Left cardiac atrium (tissue), 4 donors: ENCODE measurements at regions not wholly inside any gene's neighbourhood (a gene's known extent, or its start where the extent isn't known, plus 50 kb on each side); places are given as distances from the start of the nearest gene placed in this dataset.

Source experiments
- ATAC-seq, 2 donors: fragments of 200-7000 bp; cut with Tn5 transposase; one replicate each; pipeline ENCODE4 v1.9.1; 2020; ENCODE audit warnings: mild to moderate bottlenecking in 2 of 2, moderate library complexity in 2 of 2
- DNase-seq: peaks from one replicate; pipeline ENCODE4 v3.0.0-alpha.2; 2020
- intact Hi-C, 2 donors: fragments of 100-400 bp; cut with DNase I; formaldehyde crosslinking; loops; one replicate each; pipeline versions ENCODE4 v1.14.1 to v1.15.1; 2022 to 2023
- donor health status: DM: no; HTN: yes; CAD: no.
- donor health status: DM: no; HTN: yes; CAD: no; lungs with severe emphysema.
- donor health status: DM: yes; HTN: yes; CAD: no.
- donor health status: Dilated cardiomyopathy.

DNA sequence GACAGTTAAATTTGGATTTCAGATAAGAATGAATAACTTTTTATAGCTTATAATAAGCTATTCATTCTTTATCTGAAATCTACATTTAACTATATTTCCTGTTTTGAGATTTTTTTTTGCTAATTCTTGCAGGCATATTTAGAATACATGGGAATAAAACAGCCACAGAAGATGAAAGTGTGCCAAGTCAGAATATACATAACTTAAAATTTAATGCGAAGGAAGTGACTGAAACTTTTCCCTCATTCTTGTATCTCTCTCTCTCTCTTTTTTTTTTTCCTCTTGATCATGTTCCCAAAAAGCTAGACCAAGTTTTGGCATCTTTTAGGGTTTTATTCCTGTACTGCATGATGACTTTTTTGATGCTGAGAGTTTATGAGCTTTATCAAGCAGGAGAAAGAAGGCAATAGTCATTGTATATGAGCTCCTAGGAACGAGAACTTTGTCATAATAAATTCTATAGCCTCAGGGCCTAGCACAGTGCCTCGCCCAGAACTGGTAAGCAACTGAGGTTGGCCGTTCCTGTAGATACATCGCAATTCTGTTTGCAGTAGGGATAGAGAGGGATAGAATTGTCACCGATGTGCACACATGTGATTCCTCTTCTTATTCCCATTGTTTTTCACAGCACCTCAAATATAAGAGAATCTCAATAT, 205.2 kb downstream of the MYLK4 start:
- intact Hi-C loops = no loop called here
- DNase-seq (no peak), ATAC-seq (no peak)

DNA sequence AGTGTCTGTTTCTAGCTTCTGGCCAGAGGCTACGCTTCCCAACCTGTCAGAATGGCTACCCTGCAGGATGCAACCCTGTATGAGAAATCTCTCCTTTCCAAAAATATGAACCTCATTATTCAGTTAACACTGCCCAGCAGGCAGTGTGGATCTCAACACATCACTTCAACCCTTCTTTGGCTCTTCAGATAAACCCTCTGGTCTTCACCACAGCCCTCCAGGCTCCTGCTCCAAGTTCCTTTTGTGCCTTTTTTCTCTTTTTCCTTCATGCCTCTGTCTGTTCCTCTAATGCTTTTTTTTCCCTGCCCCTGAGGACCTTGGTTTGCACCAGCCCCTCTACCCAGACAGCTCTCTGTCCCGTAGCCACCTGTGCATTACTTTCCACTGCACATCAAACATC, 207.4 kb downstream of the MYLK4 start:
- DNase-seq = no peak
- no peak for ATAC-seq
- intact Hi-C loops = no loop called here

DNA sequence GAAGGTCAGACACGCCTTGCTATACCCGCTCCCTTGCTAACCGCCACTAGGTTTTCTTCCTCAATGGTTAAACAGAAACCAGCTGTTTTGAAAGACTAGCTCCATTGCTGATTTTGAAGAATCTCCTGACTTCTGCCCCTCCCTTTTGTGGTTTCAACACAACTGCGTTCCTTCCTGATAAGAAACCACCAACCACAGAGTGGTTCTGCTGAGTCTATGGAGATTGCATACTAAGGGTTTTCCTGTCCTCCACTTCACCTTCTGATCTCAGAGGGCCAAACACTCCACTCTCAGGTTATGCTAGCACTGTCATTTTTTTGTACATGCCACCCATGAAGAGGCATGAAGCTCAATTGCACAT, 207.9 kb downstream of the MYLK4 start:
- intact Hi-C loops = no loop called here
- DNase-seq (no peak), ATAC-seq (peak; percentile 50 to 89)

DNA sequence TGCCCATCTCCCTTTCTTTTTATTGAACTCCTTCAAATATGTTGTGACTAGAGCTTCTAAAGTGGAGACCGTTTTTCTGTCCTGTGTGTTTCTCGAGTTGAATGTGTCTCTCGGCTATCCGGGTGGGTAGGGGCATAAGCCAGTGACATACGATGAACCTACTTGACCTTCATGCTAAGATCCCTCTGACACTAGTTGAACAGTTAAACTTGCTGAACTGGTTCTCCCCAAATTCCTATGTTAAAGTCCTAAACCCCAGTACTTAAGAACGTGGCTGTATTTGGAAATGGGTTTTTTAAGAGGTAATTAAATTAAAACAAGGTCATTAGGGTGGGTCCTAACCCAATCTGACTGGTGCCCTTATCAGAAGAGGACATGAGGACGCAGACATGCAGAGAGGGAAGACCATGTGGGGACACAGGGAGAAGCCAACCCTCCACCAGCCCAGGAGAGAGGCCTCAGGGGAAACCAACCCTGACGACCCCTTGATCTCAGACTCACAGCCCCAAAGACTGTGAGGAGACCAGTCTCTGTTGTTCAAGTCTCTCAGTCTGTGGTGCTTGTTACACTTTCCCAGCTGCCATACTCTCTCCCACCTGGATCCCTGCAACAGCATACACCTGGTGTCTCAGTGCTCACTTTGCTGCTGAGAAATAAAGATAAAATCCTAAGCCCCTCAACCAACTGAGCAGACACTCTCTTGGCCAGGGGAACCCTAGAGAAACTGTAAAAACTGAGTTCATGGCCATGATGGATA, 208.4 kb downstream of the MYLK4 start:
- intact Hi-C loops = no loop called here
- DNase-seq = no peak
- no peak for ATAC-seq

DNA sequence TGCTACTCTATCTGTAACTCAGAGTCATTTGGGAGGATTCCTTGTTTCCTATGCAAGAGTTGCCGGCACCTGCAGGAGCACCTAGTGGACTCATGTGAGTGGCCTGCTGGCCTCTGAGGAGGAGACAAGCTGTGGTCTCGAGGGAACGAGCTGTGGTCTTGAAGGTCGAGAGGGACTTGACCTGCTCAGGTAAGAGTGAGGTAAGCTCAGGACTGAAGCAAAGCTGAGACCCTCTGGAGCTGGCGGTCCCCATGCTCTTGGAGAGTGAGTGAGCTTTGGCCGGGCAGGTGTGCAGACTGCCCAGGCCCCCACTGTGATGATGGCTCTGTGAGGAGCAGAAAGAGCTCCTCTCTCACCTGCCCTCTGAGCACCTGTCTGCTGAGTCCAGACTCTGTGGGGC, 214.3 kb downstream of the MYLK4 start:
- ATAC-seq (no peak), DNase-seq (no peak)
- intact Hi-C loops = no loop called here

DNA sequence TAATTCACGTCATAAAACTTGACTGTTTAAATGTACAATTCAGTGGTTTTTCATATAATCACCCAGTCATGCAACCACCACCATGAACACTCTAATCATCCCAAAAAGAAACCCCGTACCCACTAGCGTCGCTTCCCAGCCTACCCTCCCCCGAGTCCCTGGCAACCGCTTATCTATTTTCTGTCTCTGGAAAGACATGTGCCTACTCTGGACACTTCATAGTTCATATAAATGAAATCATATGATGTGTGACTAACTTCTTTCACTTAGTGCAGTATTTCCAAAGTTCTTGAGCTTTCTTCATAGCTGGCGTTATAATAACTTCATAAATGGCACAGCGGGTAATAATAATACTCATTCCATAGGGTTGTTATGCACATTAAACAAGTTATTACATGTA, 215.2 kb downstream of the MYLK4 start:
- intact Hi-C loops = no loop called here
- ATAC-seq = peak in 1 of 2 donors; percentile 57
- no peak for DNase-seq

DNA sequence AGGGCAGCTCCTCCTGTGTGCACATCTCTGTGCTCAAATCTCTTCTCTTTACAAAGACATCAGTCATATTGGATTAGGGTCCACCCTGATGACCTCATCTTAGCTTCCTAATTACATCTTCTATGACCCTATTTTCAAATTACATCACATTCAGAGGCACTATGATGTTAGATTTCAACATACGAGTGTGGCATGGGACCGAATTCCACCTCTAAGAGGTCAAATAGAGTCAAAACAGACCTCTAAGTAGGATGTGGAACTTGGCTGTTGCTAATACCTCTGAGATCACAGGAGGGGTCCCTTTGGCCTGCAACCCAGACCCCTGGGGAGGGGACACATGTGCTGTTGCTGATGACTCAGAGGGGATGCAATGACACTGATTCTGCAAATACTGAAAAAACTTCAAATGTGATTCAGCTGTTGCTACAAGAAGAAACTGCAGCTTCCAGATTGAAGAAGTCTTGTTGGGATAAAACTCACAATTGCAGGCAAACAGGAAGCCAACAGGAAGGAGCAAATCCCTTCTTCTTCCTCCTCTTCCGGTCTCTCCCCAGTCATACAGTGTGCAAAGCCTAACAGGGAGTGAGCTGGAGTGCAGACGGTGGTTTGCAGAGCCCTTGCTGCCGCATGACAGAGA, 216.2 kb downstream of the MYLK4 start:
- DNase-seq (no peak), ATAC-seq (peak in 1 of 2 donors; percentile 40)
- intact Hi-C loops = no loop called here

DNA sequence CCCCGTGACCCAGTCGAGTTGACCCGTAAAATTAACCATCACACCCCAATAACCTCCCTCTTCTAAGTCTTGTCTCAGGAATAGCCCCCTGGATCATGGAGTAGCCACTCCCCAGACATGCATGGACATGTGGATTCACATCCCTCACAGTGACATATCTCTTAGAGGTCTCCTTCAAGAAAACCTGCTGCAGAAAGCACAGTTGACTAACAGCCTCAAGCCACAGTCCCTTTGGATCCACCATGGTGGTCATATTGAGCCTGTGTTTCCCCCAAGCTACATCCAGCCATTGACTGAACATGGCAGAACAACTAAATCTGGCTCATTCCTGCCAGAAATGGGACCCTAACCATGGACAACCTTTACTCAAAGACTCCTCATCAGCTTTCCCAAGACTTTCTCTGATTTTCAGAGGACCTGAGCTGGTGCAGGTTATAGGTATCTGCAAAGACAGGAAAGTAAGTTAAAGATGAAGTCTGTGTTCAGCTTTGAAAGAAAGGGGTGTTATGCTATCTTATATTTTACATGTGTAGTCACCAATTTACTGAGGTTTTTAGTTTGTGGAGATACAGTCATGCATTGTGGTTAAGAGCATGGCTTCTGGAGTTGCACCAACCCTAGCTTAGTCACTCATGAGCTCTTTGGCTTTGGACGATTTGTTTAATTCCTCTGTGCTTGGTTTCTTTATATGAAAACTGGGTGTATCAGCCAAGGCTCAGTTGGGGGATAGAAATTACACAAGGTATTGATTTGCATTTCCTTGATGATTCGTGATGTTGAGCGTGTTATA, 219.1 kb downstream of the MYLK4 start:
- peak in 1 of 2 donors; percentile 48 for ATAC-seq

DNA sequence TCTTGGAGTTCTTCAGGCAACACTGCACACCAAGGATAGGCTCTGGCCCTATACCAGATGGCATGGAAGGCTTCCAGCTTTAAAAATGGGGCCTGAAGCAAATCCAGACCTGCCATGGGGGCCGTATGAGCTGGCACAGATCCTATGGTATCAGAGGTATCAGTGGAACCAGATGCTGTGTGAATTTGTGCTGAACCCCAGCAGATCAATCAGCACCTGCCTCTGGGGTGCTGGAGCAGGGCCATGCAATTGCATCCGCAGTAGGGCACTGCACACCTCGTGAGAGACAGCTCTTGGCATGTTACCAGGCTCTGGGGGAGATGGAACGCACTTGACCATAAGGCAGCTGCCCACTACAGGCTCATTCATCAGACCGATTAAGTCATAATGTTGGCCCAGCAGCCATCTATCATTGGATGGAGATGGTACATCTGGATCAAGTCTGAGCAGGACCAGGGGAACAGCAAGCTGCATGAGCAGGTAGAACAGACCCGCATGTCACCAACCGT, 221.5 kb downstream of the MYLK4 start:
- peak in 1 of 2 donors; percentile 41 for ATAC-seq
- DNase-seq = no peak
- intact Hi-C loops = no loop called here

More for the DNA sequence above, 219.1 kb downstream of the MYLK4 start:
- no peak for DNase-seq
- intact Hi-C loops = no loop called here

DNA sequence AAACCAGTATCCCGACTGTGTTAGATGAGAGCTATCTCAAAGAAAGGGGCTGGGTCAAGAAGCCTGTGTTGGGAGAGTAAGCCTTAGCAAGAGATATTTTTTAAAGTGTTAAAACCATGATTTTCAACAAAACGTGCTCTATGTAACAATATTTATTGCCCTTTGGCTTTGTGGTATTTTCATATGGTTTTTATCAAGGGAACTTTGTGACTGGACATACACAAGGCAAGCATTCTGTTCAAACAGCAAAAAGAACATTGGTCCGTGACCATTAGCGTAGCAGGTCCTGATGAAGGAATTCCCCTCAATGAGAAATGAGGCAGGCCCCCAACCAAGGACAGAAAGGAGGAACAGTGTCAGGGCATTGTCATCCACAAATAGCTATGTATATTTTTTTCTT, 222.6 kb downstream of the MYLK4 start:
- DNase-seq (no peak), ATAC-seq (no peak)
- intact Hi-C loops = no loop called here

DNA sequence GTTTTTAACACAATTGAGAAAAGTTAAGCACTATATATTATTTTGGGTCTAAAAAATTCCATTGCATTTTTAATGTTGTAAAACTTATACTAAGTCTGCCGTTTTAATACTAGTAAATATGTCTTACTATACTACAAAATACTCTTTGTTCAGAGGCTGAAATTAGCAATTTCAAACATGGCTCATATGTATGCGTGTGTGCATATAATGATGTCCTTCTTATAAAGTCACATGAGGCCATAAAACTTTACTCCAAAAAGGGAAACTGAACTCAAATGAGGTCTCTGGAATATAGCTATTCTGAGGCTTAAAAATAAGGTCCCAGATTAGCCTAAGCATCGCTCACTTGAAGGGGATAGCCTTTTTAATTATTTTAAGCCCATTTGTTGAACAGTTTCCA, 224.0 kb downstream of the MYLK4 start:
- intact Hi-C loops = no loop called here
- ATAC-seq = no peak
- no peak for DNase-seq

DNA sequence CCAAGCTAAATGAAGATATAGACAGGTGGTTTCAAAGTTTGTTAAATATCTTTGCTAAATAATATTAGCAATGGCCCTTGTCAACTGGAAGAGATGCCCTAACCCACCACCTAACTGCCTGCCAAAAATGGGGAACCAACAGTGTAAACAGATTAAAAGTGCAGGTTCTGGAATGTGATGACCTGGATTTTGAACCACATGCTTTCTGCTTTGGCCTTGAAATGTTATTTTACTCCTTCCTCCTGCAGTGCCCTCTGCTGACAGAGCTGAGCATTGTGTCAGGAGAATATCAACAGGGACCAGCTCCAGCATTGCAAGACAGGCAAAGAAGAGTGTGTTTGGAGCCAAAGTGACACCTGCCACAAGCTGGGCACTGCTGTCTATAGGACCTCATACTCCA, 226.6 kb downstream of the MYLK4 start:
- no peak for DNase-seq
- ATAC-seq = no peak
- intact Hi-C loops = no loop called here

DNA sequence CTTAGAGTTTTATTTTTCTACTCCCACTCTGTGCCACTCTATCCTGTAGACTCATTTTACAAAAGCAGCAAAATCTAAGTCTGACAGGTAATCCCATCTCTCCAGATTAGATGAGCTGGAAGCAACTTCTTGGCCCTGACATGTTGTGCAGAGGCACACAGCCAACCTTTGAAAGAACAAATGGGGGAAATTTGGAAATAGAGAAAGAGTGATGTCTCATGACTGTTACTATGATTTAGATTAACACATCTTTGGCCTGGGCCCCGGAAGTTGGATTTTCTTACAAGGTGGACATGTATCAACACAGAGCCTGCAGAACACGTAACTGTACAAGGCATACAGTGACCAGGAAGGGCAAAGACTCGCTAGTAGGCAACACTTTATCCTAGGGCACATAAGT, 227.7 kb downstream of the MYLK4 start:
- DNase-seq (no peak), ATAC-seq (no peak)
- intact Hi-C loops = no loop called here

DNA sequence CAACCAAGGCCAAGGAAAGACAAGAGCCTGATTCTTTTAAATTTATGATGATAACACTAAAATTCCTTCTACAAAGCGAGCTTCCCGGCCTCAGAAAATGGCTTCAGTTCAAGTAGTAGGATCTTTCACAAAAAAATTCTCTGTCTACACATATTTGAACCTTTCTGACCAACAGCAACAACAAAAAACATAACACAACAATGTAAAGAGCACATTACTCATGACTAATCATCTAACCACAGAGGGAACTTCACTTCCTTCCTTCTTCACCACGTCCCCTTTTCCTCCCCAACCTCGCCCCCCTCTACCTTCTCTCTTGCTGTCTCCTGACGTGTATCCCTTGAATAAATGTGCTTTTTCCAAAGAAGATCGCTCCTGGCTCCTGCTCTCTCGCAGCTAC, 228.2 kb downstream of the MYLK4 start:
- intact Hi-C loops = no loop called here
- ATAC-seq (no peak), DNase-seq (no peak)

DNA sequence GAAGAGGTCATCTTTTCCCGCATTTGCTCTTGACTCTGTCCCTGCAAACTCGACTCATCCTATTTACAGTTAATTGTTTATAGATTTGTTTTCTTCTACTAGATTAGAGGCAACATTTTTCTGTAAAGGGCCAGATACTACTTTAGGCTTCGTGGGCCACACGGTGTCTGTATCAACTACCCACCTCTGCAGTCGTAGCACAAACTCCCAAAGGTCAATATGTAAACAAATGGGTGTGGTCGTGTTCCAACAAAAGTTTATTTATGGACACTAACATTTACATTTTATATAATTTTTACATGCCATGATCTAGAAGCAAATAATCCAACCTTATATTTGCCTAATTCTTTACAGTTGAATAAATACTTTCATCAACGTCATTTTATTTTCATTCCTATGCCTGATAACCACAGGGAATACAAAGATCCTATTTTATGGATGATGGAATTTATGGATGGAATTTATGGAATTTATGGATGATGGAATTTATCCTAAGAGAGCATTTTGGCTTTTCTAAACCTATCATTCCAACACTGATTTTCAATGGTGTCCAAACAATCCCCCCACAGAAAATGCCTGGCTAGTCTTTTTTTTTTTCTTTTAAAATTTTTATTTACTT, 232.8 kb downstream of the MYLK4 start:
- DNase-seq = no peak
- no peak for ATAC-seq
- intact Hi-C loops = no loop called here

DNA sequence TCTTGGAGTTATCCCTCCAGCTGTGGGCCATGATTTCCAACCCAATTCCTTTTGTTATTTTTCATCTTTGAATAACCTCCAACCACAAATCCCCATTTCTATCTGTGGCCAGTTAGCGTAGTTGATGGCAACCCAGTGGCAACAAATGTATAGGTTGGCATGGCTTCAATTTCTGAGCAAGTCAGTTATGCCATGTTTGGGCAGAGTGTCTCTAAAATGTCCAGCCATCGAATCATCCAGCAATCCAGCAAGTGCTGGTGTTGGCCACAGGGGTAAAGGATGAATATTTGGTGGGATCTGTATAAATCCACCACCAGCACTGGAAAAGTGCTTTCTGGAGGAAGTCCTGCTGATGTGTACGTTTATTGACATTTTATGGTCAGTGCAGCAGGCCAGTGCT, 233.3 kb downstream of the MYLK4 start:
- ATAC-seq (no peak), DNase-seq (no peak)
- intact Hi-C loops = no loop called here

DNA sequence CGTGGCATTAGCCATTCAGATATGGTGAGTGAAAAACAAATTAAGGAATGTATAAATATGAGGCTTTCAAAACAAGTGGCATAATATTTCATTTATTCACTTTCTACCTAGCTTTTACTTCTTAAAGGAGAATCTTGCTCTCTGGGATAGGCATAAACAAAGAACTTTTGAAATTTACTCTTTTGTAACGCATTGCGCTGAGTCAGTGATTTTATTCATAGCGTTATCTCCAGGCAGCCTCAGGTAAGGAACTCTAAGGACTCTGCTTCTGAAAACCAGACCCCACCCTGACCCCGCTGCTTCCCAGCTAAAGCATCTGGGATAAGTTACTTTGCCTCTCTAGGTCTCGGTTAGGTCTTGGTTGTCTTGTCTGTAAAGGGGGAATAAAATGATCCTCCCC, 234.7 kb downstream of the MYLK4 start:
- intact Hi-C loops = no loop called here
- no peak for DNase-seq
- no peak for ATAC-seq

DNA sequence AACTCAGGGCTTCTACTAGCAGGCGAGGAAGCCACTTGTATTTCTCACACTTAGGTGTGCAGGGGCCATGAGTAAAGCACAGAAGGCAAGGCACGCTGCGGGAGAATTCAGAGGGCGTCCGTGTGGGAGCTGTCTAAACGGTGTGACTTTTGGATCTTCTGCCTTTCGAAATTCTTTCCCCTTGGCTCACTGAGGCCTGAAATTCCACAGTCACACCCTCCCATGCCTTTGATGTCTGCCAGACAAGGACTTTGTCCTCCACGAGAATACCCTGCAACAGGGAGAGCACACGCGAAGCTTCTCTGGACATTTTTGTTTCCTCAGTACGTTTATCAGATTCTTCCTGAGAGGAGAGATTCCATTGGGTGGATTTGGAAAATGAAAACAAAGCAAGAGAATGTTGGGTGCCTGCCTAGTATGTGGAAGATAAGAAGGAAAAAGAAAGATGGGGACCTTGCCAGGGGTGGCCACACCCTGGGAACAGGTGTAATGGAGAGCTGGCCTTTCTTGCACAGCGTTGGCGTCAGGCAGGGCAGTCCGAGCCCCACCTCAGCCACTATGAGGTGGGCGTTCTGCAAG, 235.7 kb downstream of the MYLK4 start:
- ATAC-seq (peak; percentile 80 to 92), DNase-seq (peak; percentile 47)
- intact Hi-C loops = no loop called here

DNA sequence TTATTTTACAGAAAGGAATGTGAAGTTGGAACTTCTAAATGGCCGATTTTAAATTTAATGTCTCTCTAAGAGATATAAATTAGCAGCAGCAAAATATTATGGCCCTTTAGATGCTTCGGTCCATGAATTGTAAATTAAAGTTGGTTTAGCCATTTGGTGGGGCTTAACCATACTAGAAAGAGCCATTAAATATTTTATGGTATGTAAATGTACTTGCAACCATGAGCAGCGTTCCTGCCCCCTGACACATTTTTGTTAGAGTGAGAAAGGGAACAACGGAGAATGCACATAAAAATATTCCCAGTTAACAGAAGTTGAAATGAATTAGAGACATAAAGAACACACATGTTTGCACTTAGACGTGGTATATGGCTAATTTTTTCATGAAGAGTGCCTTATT, 237.9 kb downstream of the MYLK4 start:
- ATAC-seq = no peak
- intact Hi-C loops = no loop called here
- DNase-seq = no peak
